Upper lobe of left lung (tissue), 6 donors: ENCODE measurements at regions not wholly inside any gene's neighbourhood (a gene's known extent, or its start where the extent isn't known, plus 50 kb on each side); places are given as distances from the start of the nearest gene placed in this dataset.

Experiments used
- ATAC-seq, 2 donors: fragments of 200-7000 bp; cut with Tn5 transposase; one replicate each; pipeline ENCODE4 v1.9.1; 2022; ENCODE audit warnings: mild to moderate bottlenecking in 2 of 2, moderate library complexity in 2 of 2; ENCODE audit not compliant: low FRiP score in 2 of 2
- DNase-seq, 2 donors: peaks; one replicate each; pipeline ENCODE4 v3.0.0-alpha.2; 2019 to 2020
- H3K27ac ChIP-seq, 4 donors: fragments of 200-600 bp; sonication (generic); one replicate each; pipeline ENCODE4 v1.5.1; 2016 to 2019
- H3K27me3 ChIP-seq, 4 donors: fragments of 200-600 bp; sonication (generic); one replicate each; pipeline ENCODE4 v1.5.1; 2017 to 2019
- H3K36me3 ChIP-seq, 4 donors: fragments of 200-600 bp; sonication (generic); one replicate each; pipeline ENCODE4 v1.5.1; 2016 to 2019
- H3K4me1 ChIP-seq, 4 donors: fragments of 200-600 bp; sonication (generic); one replicate each; pipeline ENCODE4 v1.5.1; 2018 to 2019
- H3K4me3 ChIP-seq, 4 donors: fragments of 200-600 bp; sonication (generic); one replicate each; pipeline ENCODE4 v1.5.1; 2017 to 2019; ENCODE audit warnings: mild to moderate bottlenecking in 2 of 4, moderate library complexity in 1 of 4
- H3K9me3 ChIP-seq, 4 donors: fragments of 200-600 bp; sonication (generic); one replicate each; pipeline ENCODE4 v1.5.1; 2018 to 2019
- CTCF ChIP-seq, 6 experiments: fragments of 450-650 bp in 4 of 6; fragments of 200-600 bp in 2 of 6; sonication (generic) in 2 of 6; IDR thresholded peaks; one replicate each; pipeline ENCODE4 v1.5.1; 2016 to 2019; ENCODE audit warnings: antibody characterized with exemption in 6 of 6
- EP300 ChIP-seq, 4 donors: sonication (generic); formaldehyde crosslinking; IDR thresholded peaks; one replicate each; pipeline ENCODE4 v1.5.1; 2017; ENCODE audit warnings: antibody characterized with exemption in 4 of 4, control low read depth in 2 of 4
- POLR2A ChIP-seq, 4 donors: fragments of 450-650 bp; IDR thresholded peaks; one replicate each; pipeline ENCODE4 v1.5.1; 2016 to 2017; ENCODE audit warnings: antibody characterized with exemption in 4 of 4, mild to moderate bottlenecking in 2 of 4
- POLR2AphosphoS5 ChIP-seq, 2 donors: sonication (generic); formaldehyde crosslinking; IDR thresholded peaks; one replicate each; pipeline ENCODE4 v1.5.1; 2017; ENCODE audit warnings: antibody characterized with exemption in 2 of 2
- WGBS, 2 donors: methylation state at CpG; one replicate each; pipeline ENCODE4 v1.1.5; 2017 to 2018; 5-methylcytosine and 5-hydroxymethylcytosine counted together
- donor health status: DM: no; HTN: no; CAD: no; lungs with moderate emphysema.
- donor health status: DM: no; HTN: yes; CAD: no; lungs with severe emphysema.

- DNase-seq (no peak), ATAC-seq (no peak)
- TF ChIP-seq EP300 (IDR thresholded peaks at IDR 0.05) (no peak), POLR2A (IDR thresholded peaks at IDR 0.05) (no peak), CTCF (IDR thresholded peaks at IDR 0.05) (no peak), POLR2AphosphoS5 (IDR thresholded peaks at IDR 0.05) (no peak)
- H3K27me3 ChIP-seq, result no peaks in the 10 kb centered on the region
- no peak overlapping the region for H3K27ac ChIP-seq
- no peak overlapping the region for H3K4me3 ChIP-seq
- no peaks in the 10 kb centered on the region for H3K4me1 ChIP-seq
- H3K9me3 ChIP-seq, result no peaks in the 10 kb centered on the region
- no peaks in the 10 kb centered on the region for H3K36me3 ChIP-seq
Observed at GRCh38 chr2:34899079-34899478, 1300.0 kb upstream of the FAM98A start.

- DNase-seq (no peak), ATAC-seq (no peak)
- WGBS, 2 donors, result 76 to 87% methylated on average over 2 of the region's 2 CpGs
- Histone ChIP-seq H3K4me3 (no peak overlapping the region), H3K4me1 (no peaks in the 10 kb centered on the region), H3K36me3 (no peaks in the 10 kb centered on the region), H3K27ac (no peak overlapping the region), H3K9me3 (no peaks in the 10 kb centered on the region), H3K27me3 (no peaks in the 10 kb centered on the region)
- TF ChIP-seq POLR2A (IDR thresholded peaks at IDR 0.05) (no peak), POLR2AphosphoS5 (IDR thresholded peaks at IDR 0.05) (no peak), CTCF (IDR thresholded peaks at IDR 0.05) (no peak), EP300 (IDR thresholded peaks at IDR 0.05) (no peak)
Observed at GRCh38 chr2:34892766-34893165, 1293.7 kb upstream of the FAM98A start.

GRCh38 chr2:34892256-34892655, 1293.2 kb upstream of the FAM98A start:
- H3K36me3 ChIP-seq, result no peaks in the 10 kb centered on the region
- no peaks in the 10 kb centered on the region for H3K9me3 ChIP-seq
- no peak for TF ChIP-seq POLR2A (IDR thresholded peaks at IDR 0.05)
- TF ChIP-seq CTCF (IDR thresholded peaks at IDR 0.05), result no peak
- no peak for TF ChIP-seq EP300 (IDR thresholded peaks at IDR 0.05)
- TF ChIP-seq POLR2AphosphoS5 (IDR thresholded peaks at IDR 0.05), result no peak
- H3K4me3 ChIP-seq, result no peak overlapping the region
- no peak for ATAC-seq
- H3K4me1 ChIP-seq, result no peaks in the 10 kb centered on the region
- H3K27me3 ChIP-seq, result no peaks in the 10 kb centered on the region
- no peak for DNase-seq
- no peak overlapping the region for H3K27ac ChIP-seq
- 70 to 77% methylated on average over 5 of the region's 5 CpGs for WGBS, 2 donors

- WGBS, 2 donors, result 60 to 66% methylated on average over 4 of the region's 4 CpGs
- DNase-seq (no peak), ATAC-seq (no peak)
- Histone ChIP-seq H3K9me3 (no peaks in the 10 kb centered on the region), H3K27me3 (no peaks in the 10 kb centered on the region), H3K27ac (no peak overlapping the region), H3K4me1 (no peaks in the 10 kb centered on the region), H3K36me3 (no peaks in the 10 kb centered on the region), H3K4me3 (no peak overlapping the region)
- no peak for TF ChIP-seq EP300 (IDR thresholded peaks at IDR 0.05)
- TF ChIP-seq POLR2AphosphoS5 (IDR thresholded peaks at IDR 0.05), result no peak
- TF ChIP-seq CTCF (IDR thresholded peaks at IDR 0.05), result no peak
- TF ChIP-seq POLR2A (IDR thresholded peaks at IDR 0.05), result no peak
Observed at GRCh38 chr2:34875091-34875745, 1276.1 kb upstream of the FAM98A start.

GRCh38 chr2:34853646-34854045, 1254.5 kb upstream of the FAM98A start:
- TF ChIP-seq POLR2AphosphoS5 (IDR thresholded peaks at IDR 0.05) (no peak), CTCF (IDR thresholded peaks at IDR 0.05) (no peak), POLR2A (IDR thresholded peaks at IDR 0.05) (no peak), EP300 (IDR thresholded peaks at IDR 0.05) (no peak)
- 80 to 82% methylated on average over 5 of the region's 5 CpGs for WGBS, 2 donors
- no peak for ATAC-seq

More at GRCh38 chr2:34853646-34854045, 1254.5 kb upstream of the FAM98A start:
- DNase-seq, result no peak
- H3K27me3 ChIP-seq, result no peaks in the 10 kb centered on the region
- peaks cover 0 to 11% (median 0%) of the 10 kb centered on the region in 4 donors for H3K9me3 ChIP-seq
- H3K27ac ChIP-seq, result no peak overlapping the region
- no peak overlapping the region for H3K4me3 ChIP-seq
- H3K4me1 ChIP-seq, result no peaks in the 10 kb centered on the region
- no peaks in the 10 kb centered on the region for H3K36me3 ChIP-seq
